ENCODE measurements at regions not wholly inside any gene's neighbourhood (a gene's known extent, or its start where the extent isn't known, plus 50 kb on each side); places are given as distances from the start of the nearest gene placed in this dataset.
A peak's percentile ranks its signal among the peaks of the same experiment; 100 is the strongest.

GRCh38 chr12:127542931-127543330 lies 724.0 kb upstream of the TMEM132C start:
- TF ChIP-seq CTCF (conservative IDR thresholded peaks at IDR 0.05; ENCODE audit: low read length) = no peak
- no peak for DNase-seq (ENCODE audit: low read depth)
- H3K4me3 ChIP-seq (ENCODE audit: low read length) = no peak overlapping the region

GRCh38 chr12:127546721-127547505 lies 720.1 kb upstream of the TMEM132C start:
- no peak overlapping the region for H3K4me3 ChIP-seq (ENCODE audit: low read length)
- TF ChIP-seq CTCF (conservative IDR thresholded peaks at IDR 0.05; ENCODE audit: low read length) = no peak
- DNase-seq (ENCODE audit: low read depth) = no peak

- H3K4me3 ChIP-seq (ENCODE audit: low read length) = no peak overlapping the region
- no peak for TF ChIP-seq CTCF (conservative IDR thresholded peaks at IDR 0.05; ENCODE audit: low read length)
- peak; percentile 87 for DNase-seq (ENCODE audit: low read depth)
Observed at GRCh38 chr12:127548123-127548553, 718.8 kb upstream of the TMEM132C start.

- TF ChIP-seq CTCF (conservative IDR thresholded peaks at IDR 0.05; ENCODE audit: low read length) = no peak
- DNase-seq (ENCODE audit: low read depth) = peak; percentile 82
- H3K4me3 ChIP-seq (ENCODE audit: low read length) = no peak overlapping the region
Observed at GRCh38 chr12:127550271-127550670, 716.7 kb upstream of the TMEM132C start.

GRCh38 chr12:127552838-127553237 lies 714.1 kb upstream of the TMEM132C start:
- TF ChIP-seq CTCF (conservative IDR thresholded peaks at IDR 0.05; ENCODE audit: low read length) = no peak
- no peak overlapping the region for H3K4me3 ChIP-seq (ENCODE audit: low read length)
- no peak for DNase-seq (ENCODE audit: low read depth)

- no peak for DNase-seq (ENCODE audit: low read depth)
- TF ChIP-seq CTCF (conservative IDR thresholded peaks at IDR 0.05; ENCODE audit: low read length) = no peak
Observed at GRCh38 chr12:127555071-127555470, 711.9 kb upstream of the TMEM132C start.

GRCh38 chr12:127556231-127556886 lies 710.6 kb upstream of the TMEM132C start:
- no peak for DNase-seq (ENCODE audit: low read depth)
- no peak for TF ChIP-seq CTCF (conservative IDR thresholded peaks at IDR 0.05; ENCODE audit: low read length)
- H3K4me3 ChIP-seq (ENCODE audit: low read length) = no peak overlapping the region

More at GRCh38 chr12:127555071-127555470, 711.9 kb upstream of the TMEM132C start:
- no peak overlapping the region for H3K4me3 ChIP-seq (ENCODE audit: low read length)

Measured in AG10803 (cell line).